Bone marrow (tissue), 2 donors: ENCODE measurements at regions not wholly inside any gene's neighbourhood (a gene's known extent, or its start where the extent isn't known, plus 50 kb on each side); places are given as distances from the start of the nearest gene placed in this dataset.

Source experiments
- DNase-seq, 2 donors: peaks; one replicate each; lab custom pipeline; 2025; lab: John Stamatoyannopoulos, UW

DNA sequence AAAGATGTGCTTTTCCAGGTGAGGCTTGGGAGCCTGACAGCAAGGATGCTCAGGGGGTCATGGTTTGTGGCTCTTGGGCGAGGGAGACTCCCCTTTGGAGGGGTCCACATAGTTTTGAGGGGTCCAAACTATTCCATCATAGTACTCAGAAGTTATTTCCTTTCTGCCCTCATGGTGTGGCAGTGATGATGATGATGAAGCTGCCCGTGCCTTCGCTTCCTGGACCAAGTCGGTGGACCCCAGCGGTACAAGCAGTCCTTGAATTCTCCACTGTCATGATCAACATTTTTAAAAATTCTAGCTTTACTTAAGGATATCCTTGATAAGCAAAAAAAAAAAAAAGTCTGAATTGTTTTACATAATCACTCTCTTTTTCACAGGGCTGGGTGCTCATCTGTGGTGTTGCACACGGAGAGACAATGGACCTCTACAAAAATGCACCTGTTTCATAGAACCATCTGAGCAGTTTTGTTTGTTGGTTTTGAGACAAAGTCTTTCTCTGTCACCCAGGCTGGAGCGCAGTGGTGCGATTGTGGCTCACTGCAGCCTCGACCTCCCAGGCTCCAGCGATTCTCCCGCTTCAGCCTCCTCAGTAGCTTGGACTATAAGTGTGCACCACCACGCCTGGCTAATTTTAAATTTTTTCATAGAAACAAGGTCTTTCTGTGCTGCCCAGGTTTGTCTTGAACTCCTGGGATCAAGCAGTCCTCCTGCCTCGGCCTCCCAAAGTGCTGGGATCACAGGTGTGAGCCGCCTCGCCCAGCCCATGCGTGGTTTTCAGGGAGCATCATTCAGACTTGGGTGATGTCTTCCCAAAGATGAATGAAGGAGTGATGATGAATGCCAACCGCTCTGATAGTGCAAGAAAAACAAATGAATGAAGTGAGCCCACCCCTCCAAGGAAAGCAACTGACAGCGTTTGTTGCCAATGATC lies 271.4 kb upstream of the HDAC4 start:
- no peak for DNase-seq

DNA sequence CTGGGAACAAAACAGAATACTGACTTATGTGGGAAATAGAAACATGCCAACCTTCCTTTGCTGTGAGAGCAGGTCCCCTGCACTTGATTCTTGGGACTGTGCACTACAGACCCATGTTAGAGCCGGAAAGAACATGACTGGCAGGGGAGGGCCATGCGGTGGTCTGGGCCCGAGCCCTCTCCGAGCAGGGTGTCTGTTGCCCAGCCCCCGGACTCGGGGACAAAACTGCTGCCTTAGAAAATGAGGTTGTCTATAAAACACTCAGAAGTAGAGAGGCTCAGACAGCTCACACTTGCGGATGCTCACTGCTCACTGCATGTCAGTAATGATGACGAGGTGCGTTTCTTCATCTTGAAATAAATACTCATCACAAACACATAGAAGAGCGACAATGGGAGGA lies 270.7 kb upstream of the HDAC4 start:
- no peak for DNase-seq

DNA sequence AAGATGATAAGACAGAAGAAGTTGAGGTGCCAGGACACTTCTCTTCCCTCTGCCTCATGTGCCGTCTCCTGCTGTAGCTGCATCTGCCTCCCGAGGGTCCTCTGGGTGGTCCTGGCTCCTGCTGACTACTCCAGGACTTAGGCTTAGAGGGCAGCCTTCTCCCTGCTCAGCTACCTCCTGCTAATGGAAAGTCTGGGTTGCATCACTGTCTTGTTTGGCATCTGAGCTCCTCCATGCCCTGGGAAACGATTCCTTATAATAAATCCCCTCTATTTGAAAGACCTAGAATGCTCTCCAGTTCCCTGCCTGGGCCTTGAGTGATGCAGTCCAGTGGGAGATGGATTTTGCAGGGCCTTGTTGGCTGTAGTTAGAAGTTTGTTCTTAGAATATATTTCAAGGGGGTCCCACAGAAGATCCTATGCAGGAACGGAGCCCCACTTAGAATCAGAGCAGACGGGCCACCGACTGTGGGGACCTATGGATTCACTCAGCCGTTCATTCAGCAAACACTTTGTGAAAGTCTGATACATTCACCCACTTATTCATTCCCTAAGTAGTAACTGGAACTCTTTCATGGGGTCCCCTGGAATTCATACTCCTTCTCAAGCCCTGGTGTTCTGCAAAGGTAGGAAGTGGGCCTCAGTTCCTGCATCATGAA lies 269.8 kb upstream of the HDAC4 start:
- no peak for DNase-seq

DNA sequence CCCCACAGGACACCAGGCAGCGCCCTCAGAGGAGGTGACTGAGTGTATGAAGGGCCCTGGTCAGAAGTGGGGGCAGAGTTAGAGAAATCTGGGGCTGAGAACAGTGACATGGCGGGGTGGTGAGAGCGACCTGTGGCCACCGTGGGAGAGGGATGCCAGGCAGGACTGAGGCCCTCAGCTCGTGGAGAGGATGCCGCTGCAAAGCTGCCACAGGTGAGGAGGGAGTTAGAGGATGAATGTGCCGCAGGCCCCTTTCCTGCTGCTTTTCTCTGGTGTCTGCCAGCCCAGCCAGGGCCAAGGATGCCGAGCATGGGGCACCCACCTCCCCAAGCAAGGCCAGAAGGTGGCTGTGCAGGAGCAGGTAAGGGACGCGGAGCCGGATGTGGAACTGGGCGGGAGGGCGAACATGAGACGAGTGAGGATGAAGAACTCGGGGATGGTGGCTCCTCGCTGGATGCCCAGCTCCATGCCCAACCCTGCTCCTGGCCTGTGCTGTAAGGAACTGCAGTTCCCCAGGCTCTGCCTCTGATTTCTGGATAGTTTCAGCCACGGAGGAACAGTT lies 269.2 kb upstream of the HDAC4 start:
- no peak for DNase-seq

DNA sequence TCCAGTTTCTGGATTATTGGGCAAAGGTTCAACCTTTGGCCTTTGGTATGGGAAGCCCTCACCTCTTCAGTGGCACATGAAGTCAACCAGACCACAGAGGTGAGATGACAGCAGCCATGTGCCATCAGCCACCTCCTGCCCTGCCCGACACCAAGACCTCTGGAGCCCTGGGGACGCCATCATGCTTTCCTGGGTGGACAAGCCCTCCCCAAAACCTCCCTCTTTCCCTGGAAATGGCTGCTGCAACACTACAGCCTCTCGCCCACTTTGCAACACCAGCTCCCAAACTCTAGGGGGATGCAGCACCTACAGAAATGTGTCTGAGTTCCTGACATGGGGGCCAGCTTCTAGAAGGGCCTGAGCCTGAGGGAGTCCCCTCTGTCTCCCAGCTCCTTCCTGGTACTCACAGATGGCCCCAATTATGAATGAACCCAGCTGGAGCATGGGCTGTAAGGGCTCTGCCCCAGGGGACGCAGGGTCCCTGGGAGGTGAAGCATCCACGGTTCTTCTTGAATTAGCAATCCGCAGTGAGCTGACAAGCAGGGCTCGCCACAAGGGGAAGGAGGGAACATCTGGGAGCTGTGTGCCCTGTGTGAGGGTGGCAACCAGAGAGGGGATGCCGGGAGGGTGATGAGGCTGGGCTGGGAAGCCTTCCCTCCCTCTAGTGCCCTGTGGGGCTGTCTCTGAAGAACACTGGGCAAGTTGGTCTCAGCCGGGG lies 268.5 kb upstream of the HDAC4 start:
- DNase-seq = no peak

DNA sequence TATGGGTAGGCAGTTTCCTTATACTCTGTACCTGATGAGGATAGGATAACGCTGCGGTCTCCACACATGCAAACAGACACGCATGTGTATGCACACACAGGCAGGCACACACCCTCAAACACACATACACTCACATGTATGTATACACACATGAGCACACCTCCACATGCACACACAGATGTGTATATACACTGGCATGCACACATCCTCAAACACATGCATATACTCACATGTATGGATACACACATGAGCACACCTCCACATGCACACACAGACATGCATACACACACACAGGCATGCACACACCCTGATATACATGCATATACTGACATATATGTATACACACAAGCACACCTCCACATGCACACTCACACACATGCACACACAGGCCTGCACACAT lies 267.8 kb upstream of the HDAC4 start:
- no peak for DNase-seq

DNA sequence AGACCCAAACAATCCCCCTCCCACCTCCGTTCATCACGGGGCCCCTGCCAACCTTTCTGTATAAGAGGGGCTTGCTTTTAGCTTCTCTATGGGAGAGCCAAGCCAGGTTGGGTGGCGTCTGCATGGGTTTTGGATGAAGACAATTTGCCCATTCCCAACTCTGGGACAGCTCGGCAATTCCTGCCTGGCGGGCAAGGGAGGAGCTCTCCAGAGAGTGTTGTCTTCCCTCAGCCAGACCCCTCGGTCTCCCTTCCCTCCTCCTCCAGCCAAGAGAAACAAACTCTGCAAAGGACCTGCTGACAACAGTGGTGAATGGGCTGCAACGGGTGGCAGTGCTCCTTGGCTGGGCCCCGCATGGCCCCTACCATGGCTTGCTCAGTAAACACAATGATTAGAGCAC lies 267.2 kb upstream of the HDAC4 start:
- no peak for DNase-seq

DNA sequence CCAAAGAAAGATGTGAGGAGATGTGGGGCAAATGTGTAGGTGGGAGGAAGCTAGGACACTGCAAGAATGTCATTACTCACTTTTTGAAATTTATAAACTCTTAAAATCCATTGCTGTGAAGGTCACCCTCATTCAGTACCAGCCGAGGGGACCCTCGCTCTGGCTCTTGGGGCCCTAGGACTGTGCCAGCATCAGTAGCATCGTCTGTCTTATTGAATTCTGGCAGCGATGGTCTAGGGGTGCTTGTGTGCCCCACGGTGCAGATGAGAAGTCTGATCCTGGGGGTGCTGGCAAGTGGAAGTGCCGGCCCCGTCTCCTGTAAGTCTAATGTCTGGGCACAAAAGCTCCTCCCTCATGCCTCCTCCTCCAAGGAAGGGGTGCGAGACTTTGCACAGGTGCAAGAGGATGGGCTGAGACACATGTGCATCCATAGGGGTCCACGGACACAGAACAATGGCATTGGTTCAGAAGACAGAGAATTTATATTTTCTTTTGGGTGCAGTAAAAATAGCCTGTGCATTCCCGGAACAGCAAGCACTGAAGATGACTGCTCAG lies 266.7 kb upstream of the HDAC4 start:
- DNase-seq = no peak

DNA sequence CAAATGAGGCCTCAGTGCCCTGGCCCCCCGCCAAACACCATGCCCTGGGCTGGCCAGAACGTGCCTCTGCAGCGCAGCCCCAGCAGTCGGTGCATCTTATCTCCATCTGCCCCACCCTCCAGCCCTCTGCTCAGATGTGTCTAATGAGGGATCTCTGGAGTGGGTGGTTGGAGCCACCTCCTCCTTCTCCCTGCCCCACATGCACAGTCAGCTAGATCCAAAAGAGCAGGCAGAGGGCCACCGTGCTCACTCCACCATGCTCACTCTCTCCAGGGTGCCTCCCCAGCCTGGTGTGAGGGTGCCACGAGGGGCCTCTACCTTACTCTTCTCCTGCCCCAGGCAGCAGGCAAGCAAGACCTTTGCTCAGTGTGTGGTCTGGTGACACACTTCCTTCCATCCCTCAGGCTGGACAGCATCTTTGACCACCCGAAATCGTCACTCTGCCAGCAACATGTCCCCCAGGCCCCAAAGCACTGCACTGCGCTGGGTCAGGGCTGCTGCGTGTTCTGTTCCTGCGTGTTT lies 266.1 kb upstream of the HDAC4 start:
- no peak for DNase-seq

DNA sequence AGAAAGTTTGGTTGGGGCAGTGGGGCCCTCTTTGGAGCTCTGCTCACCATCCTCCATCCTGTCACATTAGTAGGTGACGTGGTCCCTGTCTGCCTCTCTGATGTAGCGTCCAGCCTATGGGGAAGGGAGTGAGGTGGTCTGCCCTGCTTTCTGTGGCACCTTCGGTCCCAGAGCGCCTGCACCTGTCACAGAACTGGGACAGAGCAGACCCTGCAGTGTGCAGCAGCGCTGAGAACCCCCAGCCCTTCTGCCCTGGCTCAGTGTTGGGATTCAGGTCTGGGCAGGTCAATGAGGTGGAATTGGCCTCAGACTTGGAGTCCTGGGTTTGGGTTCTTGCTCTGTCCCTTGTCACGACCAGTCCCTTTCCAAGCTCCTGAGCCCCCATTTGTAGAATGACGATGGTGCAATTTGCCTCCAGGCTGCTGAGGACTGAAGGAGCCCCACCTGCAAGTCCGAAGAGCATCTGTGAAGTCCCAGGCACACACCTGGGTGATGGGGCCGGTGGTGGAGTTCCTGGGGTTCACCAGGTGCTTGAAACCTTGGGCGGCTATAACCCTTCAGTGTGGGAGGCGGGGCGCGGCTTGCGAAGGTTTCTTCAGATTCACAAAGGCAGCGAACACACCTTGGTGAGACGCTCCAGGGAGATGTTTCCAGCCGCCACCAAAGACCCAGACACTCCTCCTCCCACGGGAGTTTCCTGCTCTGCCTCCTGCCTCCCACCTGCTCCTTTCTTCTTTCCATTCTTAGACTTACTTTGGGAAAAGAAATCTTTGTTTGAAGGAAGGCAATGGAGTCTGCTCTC lies 265.4 kb upstream of the HDAC4 start:
- DNase-seq = no peak

DNA sequence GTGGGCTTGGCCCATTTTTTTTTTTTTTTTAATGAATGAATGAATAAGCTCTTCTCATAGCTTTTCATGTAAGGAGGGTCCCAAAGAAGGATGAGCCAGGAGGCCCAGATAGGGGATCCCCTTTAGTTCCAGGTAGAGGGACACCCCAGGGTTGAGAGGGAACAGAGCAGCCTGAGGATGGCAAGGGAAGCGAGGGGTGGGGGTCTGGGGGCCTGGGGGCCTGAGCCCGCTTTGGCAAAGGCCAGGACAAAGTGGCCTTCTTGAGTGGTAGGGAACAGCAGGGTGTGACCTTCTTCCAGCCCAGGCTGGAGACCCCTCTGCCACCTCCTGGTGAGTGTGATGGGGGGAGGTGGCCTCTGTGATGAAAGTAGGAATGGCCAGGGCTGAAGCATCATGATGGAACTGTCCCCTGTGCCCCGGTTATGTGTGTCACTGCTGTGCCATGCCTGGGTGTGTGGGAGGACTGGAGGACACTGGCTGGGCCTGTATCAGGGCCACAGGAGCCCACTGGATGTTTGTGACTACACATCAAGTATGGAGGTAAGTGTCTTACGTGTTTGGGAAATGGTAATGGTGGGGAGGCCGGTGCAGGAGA lies 263.5 kb upstream of the HDAC4 start:
- no peak for DNase-seq

DNA sequence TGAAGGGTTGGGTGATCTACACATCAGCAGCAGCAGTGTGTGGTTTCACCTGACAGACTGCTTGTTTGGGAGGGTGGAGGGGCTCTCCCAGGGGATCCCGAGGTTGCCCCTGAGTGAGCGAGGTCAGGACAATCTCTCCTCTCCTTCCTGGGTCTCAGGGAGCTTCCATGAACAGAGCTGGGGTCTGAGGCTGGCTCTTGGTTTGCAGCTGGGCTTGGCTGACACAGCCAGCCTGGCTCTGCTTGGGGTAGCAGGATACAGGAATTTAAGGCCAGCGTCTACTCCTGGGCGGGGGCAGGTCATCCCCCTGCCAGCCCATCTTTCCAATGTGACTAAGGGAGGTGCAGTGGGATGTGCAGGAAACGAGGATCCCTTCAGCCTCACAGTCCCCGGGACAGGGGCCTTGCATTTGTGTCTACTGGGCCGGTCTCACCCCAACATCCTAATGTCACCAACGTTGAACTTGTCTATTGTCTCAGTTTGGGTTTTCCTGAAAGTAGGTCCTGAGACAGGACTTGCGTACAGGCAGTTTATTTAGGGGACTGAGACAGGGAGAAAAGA lies 262.6 kb upstream of the HDAC4 start:
- no peak for DNase-seq

DNA sequence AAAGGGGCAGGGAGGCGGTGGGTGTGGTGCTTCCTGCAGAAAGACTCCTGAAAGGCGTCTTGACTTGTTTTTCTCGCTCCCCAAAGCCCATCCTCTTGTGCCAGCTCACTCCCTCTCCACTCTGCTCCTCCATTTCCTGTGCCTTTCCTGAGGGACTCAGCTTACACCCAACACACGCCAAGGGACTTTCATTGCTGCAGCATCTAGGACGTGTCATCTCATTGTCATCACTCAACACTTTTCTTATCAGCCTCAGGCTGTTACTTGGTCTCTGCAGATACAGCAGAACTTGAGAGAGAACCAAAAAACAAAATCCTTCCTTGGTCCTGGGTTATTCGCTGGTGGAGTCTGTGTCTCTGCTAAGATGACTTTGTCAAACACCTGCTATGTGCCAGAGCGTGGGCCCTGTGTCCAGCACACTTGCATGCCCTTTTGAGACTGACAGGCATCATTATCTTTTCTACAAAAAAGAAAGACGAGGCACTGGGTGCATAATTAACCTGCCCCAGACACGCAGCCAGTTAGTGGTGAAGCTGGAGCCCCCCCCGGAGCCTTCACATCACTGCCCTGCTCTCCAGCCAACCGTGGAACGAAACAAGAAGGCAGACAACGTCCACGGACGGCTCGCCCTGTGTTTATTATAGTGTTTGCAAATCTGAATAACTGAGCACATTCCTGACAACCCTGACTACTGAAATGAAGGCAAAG lies 261.7 kb upstream of the HDAC4 start:
- no peak for DNase-seq

DNA sequence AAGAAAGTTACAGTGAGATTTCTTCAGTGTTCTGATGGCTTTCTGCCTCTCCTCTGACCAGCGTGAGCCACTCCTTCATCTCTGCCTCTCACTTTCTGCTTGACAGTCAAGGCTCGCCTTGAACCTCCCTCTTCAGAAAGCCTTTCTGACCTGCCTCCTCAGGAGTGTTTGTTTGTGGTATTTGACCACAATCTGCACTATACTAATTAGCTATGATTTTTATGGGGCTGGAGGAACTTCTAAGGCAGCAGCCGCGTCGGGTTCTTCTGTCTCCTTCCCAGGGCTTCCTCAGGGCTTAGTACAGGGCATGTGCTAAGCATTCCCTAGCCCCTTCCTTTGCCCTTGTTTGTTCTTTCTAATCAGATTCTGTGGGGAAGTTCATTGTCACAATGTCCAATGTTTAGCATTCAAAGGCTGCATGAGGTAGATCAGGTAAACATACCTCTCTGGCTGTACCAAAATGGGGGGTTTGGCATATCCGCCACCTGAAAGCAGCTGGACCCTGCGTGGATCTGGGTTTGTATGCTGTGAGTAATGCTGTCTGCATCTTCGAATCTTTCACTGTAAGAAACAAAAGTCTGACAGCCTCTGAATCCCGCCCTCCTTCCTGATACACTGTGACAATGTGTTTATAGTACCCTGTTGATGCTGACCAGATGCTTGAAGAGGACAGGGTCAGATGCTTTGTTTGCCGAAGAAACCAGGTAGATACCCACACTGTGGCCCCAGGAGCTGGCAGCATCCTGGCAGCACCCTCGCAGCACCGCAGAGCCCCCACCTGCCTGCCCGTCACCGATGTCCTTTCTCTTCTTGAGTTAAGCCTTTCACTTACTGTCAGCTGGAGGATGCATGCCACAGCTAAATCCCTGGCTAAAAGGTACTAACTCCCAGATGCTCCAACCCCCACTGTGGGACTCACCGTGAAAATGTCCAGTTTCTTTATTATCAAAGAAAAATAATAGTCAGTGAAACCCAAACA lies 260.8 kb upstream of the HDAC4 start:
- no peak for DNase-seq

DNA sequence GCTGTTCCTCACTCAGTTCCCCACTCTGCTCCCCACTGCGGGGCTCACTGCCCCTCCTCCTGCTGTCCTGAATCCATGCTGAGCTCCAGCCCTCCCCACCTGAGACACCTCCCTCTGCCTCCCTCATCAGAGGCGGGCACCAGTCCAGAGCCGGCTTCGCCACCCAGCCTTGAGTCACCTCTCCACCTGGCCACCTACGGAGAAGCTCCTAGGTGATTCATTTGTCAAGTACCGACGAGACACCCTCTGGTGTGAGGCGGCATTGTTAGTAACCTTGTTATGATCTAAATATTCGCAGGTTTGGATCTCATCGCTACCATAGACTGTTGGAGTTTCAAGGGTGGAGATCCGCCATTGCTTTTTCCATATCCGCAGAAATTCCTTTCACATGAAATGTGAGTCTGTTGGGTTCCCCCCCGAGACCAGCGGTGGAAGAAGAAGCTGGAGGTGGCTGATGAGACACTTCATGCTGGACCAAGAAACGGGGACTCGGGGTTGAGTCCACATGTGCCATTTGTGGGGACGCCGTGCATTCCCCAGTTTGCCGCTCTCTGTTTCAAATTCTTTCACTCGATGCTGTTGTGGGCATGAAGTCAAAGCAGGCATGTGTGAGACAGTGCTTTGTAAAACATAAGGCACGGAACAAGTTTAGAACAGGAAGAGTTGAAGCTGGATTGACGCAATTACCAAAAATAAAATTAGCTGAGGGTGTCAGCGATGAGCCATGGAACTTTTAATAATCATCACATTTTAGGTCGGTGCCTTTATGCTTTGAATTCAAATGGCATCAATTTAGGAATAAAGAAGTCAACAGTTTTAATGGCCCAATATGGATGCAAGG lies 259.8 kb upstream of the HDAC4 start:
- no peak for DNase-seq

DNA sequence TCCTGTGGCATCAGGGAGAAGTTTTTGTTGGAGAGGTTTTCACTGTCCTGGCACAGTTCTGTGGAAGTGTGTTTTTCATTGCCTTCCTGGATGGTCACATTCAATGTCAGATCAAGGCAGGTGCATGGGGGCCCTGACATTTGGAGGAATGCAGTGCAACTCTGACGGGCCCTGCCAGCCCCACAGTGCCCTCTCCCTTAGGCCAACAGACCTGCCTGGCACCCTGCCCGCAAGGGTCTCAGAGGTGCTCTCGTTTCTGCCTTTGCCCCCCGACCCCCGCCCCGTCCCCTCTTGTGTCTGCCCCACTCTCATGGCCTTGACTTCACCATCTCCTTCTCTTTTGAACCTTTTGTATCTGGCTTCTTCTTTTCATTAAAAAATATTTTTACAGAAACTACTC lies 257.2 kb upstream of the HDAC4 start:
- no peak for DNase-seq

DNA sequence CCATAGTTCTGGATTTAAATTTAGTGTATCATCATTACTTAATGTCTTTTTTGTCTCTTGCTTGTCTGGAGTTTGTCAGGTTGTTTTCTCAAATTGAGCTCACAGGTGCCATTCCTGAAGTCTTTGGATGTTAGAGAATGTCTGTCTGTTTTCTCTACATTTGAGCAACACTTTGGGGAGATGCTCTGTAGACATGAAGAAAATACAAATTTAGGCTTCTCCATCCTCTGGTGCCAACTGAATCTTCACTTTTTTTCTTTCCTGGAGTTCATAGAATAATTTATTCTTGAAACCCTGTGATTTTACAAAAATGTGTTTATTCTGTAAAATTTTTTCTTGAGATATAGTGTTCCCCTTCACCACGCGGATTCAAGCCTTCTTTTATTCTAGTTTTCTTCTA lies 256.4 kb upstream of the HDAC4 start:
- no peak for DNase-seq

DNA sequence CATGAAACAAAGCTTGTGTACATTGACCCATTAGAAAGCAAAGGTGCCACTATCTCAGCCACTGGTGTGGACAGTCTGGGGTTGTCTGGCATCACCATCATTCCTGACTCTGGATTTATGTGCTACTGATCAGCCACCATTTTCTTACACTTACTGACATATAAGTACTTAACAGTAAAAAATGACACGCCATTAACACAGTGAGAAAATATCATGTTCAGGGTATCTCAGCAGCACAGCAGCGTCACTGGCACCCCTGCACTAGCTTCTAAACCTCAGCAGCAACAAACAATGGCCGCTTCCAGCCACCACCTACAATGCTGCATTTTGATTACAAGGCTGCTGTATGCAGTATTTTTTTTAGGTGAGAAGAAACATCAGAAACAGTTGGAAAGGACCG lies 253.4 kb upstream of the HDAC4 start:
- DNase-seq = no peak
